ENCODE measurements at regions not wholly inside any gene's neighbourhood (a gene's known extent, or its start where the extent isn't known, plus 50 kb on each side); places are given as distances from the start of the nearest gene placed in this dataset.

GRCh38 chr12:89774645-89775044 is 66.0 kb upstream of the ATP2B1 start:
- no peak for TF ChIP-seq POLR2AphosphoS5 (IDR thresholded peaks at IDR 0.05; ENCODE audit: borderline replicate concordance, low read depth, low read length)
- TF ChIP-seq EZH2 (IDR thresholded peaks at IDR 0.05), result no peak
- TF ChIP-seq FOXP2 (optimal IDR thresholded peaks at IDR 0.05; ENCODE audit: control extremely low read depth, extremely low read length, insufficient read depth), result no peak
